GM12878 (cell line): ENCODE measurements at regions not wholly inside any gene's neighbourhood (a gene's known extent, or its start where the extent isn't known, plus 50 kb on each side); places are given as distances from the start of the nearest gene placed in this dataset.

ENCODE experiments used
- ATAC-seq: fragments of 200-7000 bp; cut with Tn5 transposase; 3 replicates; pipeline ENCODE4 v1.9.1; 2020; ENCODE audit warnings: mild to moderate bottlenecking, moderate library complexity
- BruUV-seq: library from RNA; stranded (reverse); fragments of 400-500 nt; replicated peaks from 2 replicates; lab custom pipeline; 2021; lab: Mats Ljungman, UMichigan
- CTCF ChIA-PET: fragments of 300-600 bp; sonication (Branson Sonifier 250); formaldehyde crosslinking; extraction: SDS; loops from one replicate; lab custom pipeline; 2021; ENCODE audit warnings: inconsistent platforms; lab: Yijun Ruan, JAX
- POLR2A ChIA-PET: fragments of 350-600 bp; formaldehyde crosslinking; extraction: SDS; loops from one replicate; lab custom pipeline; 2021; ENCODE audit warnings: inconsistent platforms; lab: Charles Lee
- RAD21 ChIA-PET: fragments of 300-600 bp; sonication (Branson Sonifier 250); formaldehyde crosslinking; loops from one replicate; lab custom pipeline; 2023; ENCODE audit warnings: antibody characterized with exemption; ENCODE audit not compliant: unreplicated experiment; lab: Charles Lee
- SMC1A ChIA-PET: fragments of 300-600 bp; sonication (Branson Sonifier 250); formaldehyde crosslinking; loops from one replicate; lab custom pipeline; 2023; ENCODE audit not compliant: unreplicated experiment, uncharacterized antibody; lab: Charles Lee
- DNase-seq: peaks from one replicate; pipeline ENCODE4 v3.0.0-alpha.2; 2011; ENCODE audit warnings: low read depth, low spot score
- FAIRE-seq: peaks from 3 replicates; lab custom pipeline; 2011; peaks lifted over from hg19 to GRCh38; lab: Jason Lieb, UNC
- H2AFZ ChIP-seq: 2 replicates; pipeline ENCODE4 v1.6.0; 2011; ENCODE audit warnings: low read depth, low read length, control low read depth; ENCODE audit not compliant: control insufficient read depth
- H3K27ac ChIP-seq: 2 replicates; pipeline ENCODE4 v1.5.1; 2011; ENCODE audit warnings: control low read depth; ENCODE audit not compliant: control insufficient read depth, insufficient read depth
- H3K27me3 ChIP-seq, 2 experiments: replicated peaks in 1 of 2; 2 replicates each; pipeline versions ENCODE4 v1.6.0 to v1.6.1; 2011; ENCODE audit warnings: low read length in 1 of 2; ENCODE audit not compliant: control insufficient read depth in 2 of 2, insufficient read depth in 2 of 2
- H3K36me3 ChIP-seq, 2 experiments: 2 replicates each; pipeline ENCODE4 v1.5.1; 2011; ENCODE audit warnings: low read length in 1 of 2; ENCODE audit not compliant: control insufficient read depth in 2 of 2, insufficient read depth in 2 of 2
- H3K4me1 ChIP-seq: 2 replicates; pipeline ENCODE4 v1.6.1; 2011; ENCODE audit warnings: mild to moderate bottlenecking, low read length, moderate library complexity, mixed read lengths; ENCODE audit not compliant: control insufficient read depth, insufficient read depth
- H3K4me2 ChIP-seq: 2 replicates; pipeline ENCODE4 v1.6.0; 2011; ENCODE audit warnings: control low read depth; ENCODE audit not compliant: control insufficient read depth, insufficient read depth
- H3K4me3 ChIP-seq: fragments of 200-600 bp; sonication (generic); 2 replicates; pipeline ENCODE4 v1.5.1; 2016
- H3K79me2 ChIP-seq: 2 replicates; pipeline ENCODE4 v1.6.0; 2011; ENCODE audit warnings: low read length; ENCODE audit not compliant: control insufficient read depth, insufficient read depth
- H3K9ac ChIP-seq: 2 replicates; pipeline ENCODE4 v1.8.0; 2011; ENCODE audit warnings: low read length, control low read depth, mixed read lengths; ENCODE audit not compliant: control insufficient read depth, insufficient read depth
- H3K9me3 ChIP-seq: replicated peaks from 3 replicates; pipeline ENCODE4 v1.5.1; 2011; ENCODE audit warnings: mild to moderate bottlenecking, low read length; ENCODE audit not compliant: control insufficient read depth, insufficient read depth
- H4K20me1 ChIP-seq: 2 replicates; pipeline ENCODE4 v1.6.0; 2011; ENCODE audit not compliant: control insufficient read depth, insufficient read depth
- CREB1 ChIP-seq: IDR thresholded peaks from 2 replicates; pipeline ENCODE4 v1.6.1; 2012; ENCODE audit warnings: low read depth, mild to moderate bottlenecking, inconsistent platforms
- CTCF ChIP-seq, 3 experiments: IDR thresholded peaks in 2 of 3; conservative IDR thresholded peaks in 1 of 3; 2 replicates each; pipeline ENCODE4 v1.5.1; 2011; ENCODE audit warnings: low read depth in 3 of 3, low read length in 3 of 3, mild to moderate bottlenecking in 3 of 3, control low read depth in 2 of 3, moderate library complexity in 2 of 3, inconsistent platforms in 1 of 3, mixed read lengths in 1 of 3; ENCODE audit not compliant: control insufficient read depth in 2 of 3, insufficient read depth in 1 of 3; ENCODE audit errors: extremely low read depth in 1 of 3
- FOS ChIP-seq: IDR thresholded peaks from 3 replicates; pipeline ENCODE4 v1.6.1; 2011; ENCODE audit warnings: borderline replicate concordance; ENCODE audit not compliant: insufficient read length; ENCODE audit errors: extremely low read depth
- IKZF2 ChIP-seq, 2 experiments: fragments of 450-650 bp; IDR thresholded peaks; 2 replicates each; pipeline ENCODE4 v1.6.1; 2017; ENCODE audit warnings: mild to moderate bottlenecking in 2 of 2, moderate library complexity in 2 of 2
- MAX ChIP-seq: IDR thresholded peaks from 2 replicates; pipeline ENCODE4 v1.6.1; 2012; ENCODE audit warnings: low read depth, low read length, improper control_type of control experiment
- MEF2A ChIP-seq: IDR thresholded peaks from 2 replicates; pipeline ENCODE4 v1.6.1; 2011; ENCODE audit warnings: low read depth, mild to moderate bottlenecking, low read length, moderate library complexity; ENCODE audit not compliant: insufficient read depth
- NBN ChIP-seq: fragments of 450-650 bp; IDR thresholded peaks from 2 replicates; pipeline ENCODE4 v1.6.1; 2016
- SIX5 ChIP-seq: IDR thresholded peaks from 2 replicates; pipeline ENCODE4 v1.6.1; 2011; ENCODE audit warnings: mild to moderate bottlenecking, low read depth, low read length, moderate library complexity; ENCODE audit not compliant: severe bottlenecking
- ZSCAN29 ChIP-seq: fragments of 450-650 bp; IDR thresholded peaks from 2 replicates; pipeline ENCODE4 v1.6.1; 2017; ENCODE audit warnings: mild to moderate bottlenecking, moderate library complexity
- WGBS: methylation state at CpG from one replicate; pipeline ENCODE4 v1.1.6; 2016; ENCODE audit warnings: low lambda C conversion rate; ENCODE audit not compliant: insufficient replicate concordance, insufficient coverage; ENCODE audit errors: missing lambda C conversion rate; 5-methylcytosine and 5-hydroxymethylcytosine counted together
- in situ Hi-C: fragments of 300-500 bp; cut with MboI; formaldehyde crosslinking; loops from 9 replicates; pipeline ENCODE4 v1.14.3; 2018; ENCODE audit warnings: mixed read lengths
- intact Hi-C: fragments of 100-400 bp; cut with micrococcal nuclease; formaldehyde crosslinking; loops from one replicate; pipeline ENCODE4 v1.14.2; 2022; ENCODE audit not compliant: unreplicated experiment
- TF ChIP-seq, protein P1 (sequence below): IDR thresholded peaks from 2 replicates; pipeline ENCODE4 v1.6.1; 2011; ENCODE audit warnings: low read depth, low read length, improper control_type of control experiment, borderline replicate concordance

GRCh38 chr4:135316266-135316779 is 1114.7 kb upstream of the PABPC4L start:
- Histone ChIP-seq H3K79me2 (no peaks in the 10 kb centered on the region), H3K4me1 (no peaks in the 10 kb centered on the region), H2AFZ (no peak overlapping the region), H3K9ac (no peak overlapping the region), H3K4me3 (no peak overlapping the region), H3K9me3 (no peaks in the 10 kb centered on the region)
- ChIA-PET RAD21 (no interaction called here), SMC1A (no interaction called here), CTCF (no interaction called here), POLR2A (no interaction called here)
- ATAC-seq (no peak), DNase-seq (no peak), FAIRE-seq (no peak)
- in situ Hi-C loops = no loop called here
- BruUV-seq = no TSS peak
- TF ChIP-seq FOS (no peak), ZSCAN29 (no peak), MEF2A (no peak), SIX5 (no peak)
- TF ChIP-seq, all 136 proteins: peak for 0
- intact Hi-C loops = no loop called here
- H3K4me2 ChIP-seq = no peak overlapping the region
- no peak overlapping the region for H3K27ac ChIP-seq
- 49% methylated on average over 7 of the region's 7 CpGs for WGBS
- H3K27me3 ChIP-seq = no peaks in the 10 kb centered on the region
- H3K36me3 ChIP-seq = no peaks in the 10 kb centered on the region
- no peaks in the 10 kb centered on the region for H4K20me1 ChIP-seq

GRCh38 chr4:135290136-135290535 is 1088.5 kb upstream of the PABPC4L start:
- Histone ChIP-seq H3K36me3 (no peaks in the 10 kb centered on the region), H3K9ac (no peak overlapping the region), H3K27me3 (no peaks in the 10 kb centered on the region), H3K79me2 (no peaks in the 10 kb centered on the region), H3K27ac (no peak overlapping the region), H3K4me3 (no peak overlapping the region), H2AFZ (no peak overlapping the region), H3K4me1 (no peaks in the 10 kb centered on the region), H3K9me3 (no peaks in the 10 kb centered on the region), H3K4me2 (no peak overlapping the region), H4K20me1 (no peaks in the 10 kb centered on the region)
- CTCF ChIA-PET = interaction anchor here (1.5 kb wide), 1 partner anchor 128 kb away, joined by 4 read pairs; no protein-coding TSS in a partner anchor
- 77% methylated on average over 2 of the region's 2 CpGs for WGBS
- POLR2A ChIA-PET = no interaction called here
- RAD21 ChIA-PET = no interaction called here
- in situ Hi-C loops (no loop called here), intact Hi-C loops (no loop called here)
- SMC1A ChIA-PET = no interaction called here
- no peak for FAIRE-seq
- no peak for ATAC-seq
- BruUV-seq = no TSS peak
- DNase-seq = no peak
- no peak for TF ChIP-seq IKZF2 (IDR thresholded peaks at IDR 0.05)
- TF ChIP-seq ZSCAN29 = no peak
- no peak for TF ChIP-seq CREB1
- no peak for TF ChIP-seq NBN
- TF ChIP-seq SIX5 = no peak
- no peak for TF ChIP-seq CTCF (IDR thresholded peaks at IDR 0.05 in 2 of 3, conservative IDR thresholded peaks at IDR 0.05 in 1 of 3; ENCODE audit: control insufficient read depth in 2 of 3, extremely low read depth in 1 of 3, insufficient read depth in 1 of 3, low read depth in 3 of 3, low read length in 3 of 3)
- TF ChIP-seq, protein P1, sequence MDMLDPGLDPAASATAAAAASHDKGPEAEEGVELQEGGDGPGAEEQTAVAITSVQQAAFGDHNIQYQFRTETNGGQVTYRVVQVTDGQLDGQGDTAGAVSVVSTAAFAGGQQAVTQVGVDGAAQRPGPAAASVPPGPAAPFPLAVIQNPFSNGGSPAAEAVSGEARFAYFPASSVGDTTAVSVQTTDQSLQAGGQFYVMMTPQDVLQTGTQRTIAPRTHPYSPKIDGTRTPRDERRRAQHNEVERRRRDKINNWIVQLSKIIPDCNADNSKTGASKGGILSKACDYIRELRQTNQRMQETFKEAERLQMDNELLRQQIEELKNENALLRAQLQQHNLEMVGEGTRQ = no peak
- no peak for TF ChIP-seq MAX
